Transverse colon (tissue), 4 donors: ENCODE measurements at regions not wholly inside any gene's neighbourhood (a gene's known extent, or its start where the extent isn't known, plus 50 kb on each side); places are given as distances from the start of the nearest gene placed in this dataset.

ENCODE experiments used
- DNase-seq: peaks from one replicate; pipeline ENCODE4 v3.0.0-alpha.2; 2019
- H3K27ac ChIP-seq, 4 donors: fragments of 200-600 bp; sonication (generic); 2 replicates each; pipeline ENCODE4 v1.5.1; 2016 to 2018; ENCODE audit warnings: inconsistent platforms in 4 of 4
- H3K27me3 ChIP-seq: fragments of 200-600 bp; sonication (generic); 2 replicates; pipeline ENCODE4 v1.5.1; 2017; ENCODE audit warnings: inconsistent platforms
- H3K36me3 ChIP-seq, 4 donors: fragments of 200-600 bp; sonication (generic); 2 replicates each; pipeline ENCODE4 v1.5.1; 2017 to 2019; ENCODE audit warnings: inconsistent platforms in 4 of 4
- H3K4me1 ChIP-seq, 4 donors: fragments of 200-600 bp; sonication (generic); 2 replicates each; pipeline ENCODE4 v1.5.1; 2017 to 2020; ENCODE audit warnings: inconsistent platforms in 4 of 4
- H3K4me3 ChIP-seq, 4 donors: fragments of 200-600 bp; sonication (generic); 1 replicate in 1 of 4; 2 replicates in 3 of 4; pipeline versions ENCODE4 v1.5.1 to v1.6.1; 2017 to 2019; ENCODE audit warnings: inconsistent platforms in 4 of 4
- H3K9me3 ChIP-seq, 2 donors: fragments of 200-600 bp; sonication (generic); 2 replicates each; pipeline ENCODE4 v1.5.1; 2017 to 2019; ENCODE audit warnings: inconsistent platforms in 2 of 2
- EP300 ChIP-seq: sonication (generic); formaldehyde crosslinking; IDR thresholded peaks from one replicate; pipeline ENCODE4 v1.6.1; 2017; ENCODE audit warnings: antibody characterized with exemption, low read depth
- POLR2A ChIP-seq: fragments of 450-650 bp; IDR thresholded peaks from one replicate; pipeline ENCODE4 v1.6.1; 2016; ENCODE audit warnings: antibody characterized with exemption, mild to moderate bottlenecking, moderate library complexity
- POLR2AphosphoS5 ChIP-seq, 3 donors: sonication (generic); formaldehyde crosslinking; IDR thresholded peaks; one replicate each; pipeline ENCODE4 v1.6.1; 2016; ENCODE audit warnings: antibody characterized with exemption in 3 of 3
- WGBS, 2 donors: methylation state at CpG; one replicate each; pipeline ENCODE4 v1.1.5; 2018; ENCODE audit warnings: low coverage in 1 of 2; 5-methylcytosine and 5-hydroxymethylcytosine counted together
- in situ Hi-C, 4 donors: fragments of 200-750 bp; cut with MboI; loops; one replicate each; pipeline versions ENCODE4 v1.15.0 to v1.15.1; 2017; ENCODE audit warnings: low sequenced_read_pairs in 3 of 4, low pct_ligation_motif_present in 1 of 4, low pct_unique_long_range_greater_than_20kb in 1 of 4
- intact Hi-C: fragments of 100-400 bp; cut with DNase I; formaldehyde crosslinking; loops from one replicate; pipeline ENCODE4 v1.15.1; 2023; ENCODE audit warnings: low total_unique reads
- TF ChIP-seq, protein P1 (sequence below), 5 experiments: fragments of 200-600 bp in 3 of 5; fragments of 450-650 bp in 2 of 5; sonication (generic) in 3 of 5; IDR thresholded peaks; 1 replicate in 2 of 5; 2 replicates in 3 of 5; pipeline ENCODE4 v1.5.1; 2016 to 2017; ENCODE audit warnings: antibody characterized with exemption in 5 of 5, inconsistent platforms in 3 of 5, mild to moderate bottlenecking in 2 of 5, moderate library complexity in 1 of 5

DNA sequence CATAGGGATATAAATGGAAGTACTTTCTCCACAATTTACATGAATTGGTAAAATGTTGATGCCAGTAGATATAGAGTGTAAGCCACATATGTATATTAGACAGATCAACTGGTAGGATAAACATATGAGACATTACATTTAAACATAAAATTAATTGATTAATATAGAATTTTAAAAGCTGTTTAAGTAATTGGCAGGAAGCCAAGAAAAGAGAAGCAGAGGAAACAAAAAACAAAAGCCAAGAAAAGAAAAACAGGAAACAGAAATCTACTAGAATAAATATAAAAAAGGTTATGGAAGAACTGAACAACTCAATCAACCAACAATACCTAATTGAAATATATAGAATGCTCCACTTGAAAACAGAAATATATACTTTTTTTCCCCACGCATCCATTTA lies 920.1 kb upstream of the TMEFF2 start:
- 80 to 86% methylated on average over 1 of the region's 1 CpG for WGBS, 2 donors
- no peaks in the 10 kb centered on the region for H3K27me3 ChIP-seq
- TF ChIP-seq POLR2A, result no peak
- TF ChIP-seq, protein P1, sequence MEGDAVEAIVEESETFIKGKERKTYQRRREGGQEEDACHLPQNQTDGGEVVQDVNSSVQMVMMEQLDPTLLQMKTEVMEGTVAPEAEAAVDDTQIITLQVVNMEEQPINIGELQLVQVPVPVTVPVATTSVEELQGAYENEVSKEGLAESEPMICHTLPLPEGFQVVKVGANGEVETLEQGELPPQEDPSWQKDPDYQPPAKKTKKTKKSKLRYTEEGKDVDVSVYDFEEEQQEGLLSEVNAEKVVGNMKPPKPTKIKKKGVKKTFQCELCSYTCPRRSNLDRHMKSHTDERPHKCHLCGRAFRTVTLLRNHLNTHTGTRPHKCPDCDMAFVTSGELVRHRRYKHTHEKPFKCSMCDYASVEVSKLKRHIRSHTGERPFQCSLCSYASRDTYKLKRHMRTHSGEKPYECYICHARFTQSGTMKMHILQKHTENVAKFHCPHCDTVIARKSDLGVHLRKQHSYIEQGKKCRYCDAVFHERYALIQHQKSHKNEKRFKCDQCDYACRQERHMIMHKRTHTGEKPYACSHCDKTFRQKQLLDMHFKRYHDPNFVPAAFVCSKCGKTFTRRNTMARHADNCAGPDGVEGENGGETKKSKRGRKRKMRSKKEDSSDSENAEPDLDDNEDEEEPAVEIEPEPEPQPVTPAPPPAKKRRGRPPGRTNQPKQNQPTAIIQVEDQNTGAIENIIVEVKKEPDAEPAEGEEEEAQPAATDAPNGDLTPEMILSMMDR (IDR thresholded peaks at IDR 0.05), result no peak
- no peak for TF ChIP-seq POLR2AphosphoS5 (IDR thresholded peaks at IDR 0.05)
- no peak for TF ChIP-seq EP300
- H3K4me3 ChIP-seq, result no peak overlapping the region
- H3K27ac ChIP-seq, result no peak overlapping the region
- in situ Hi-C loops (no loop called here), intact Hi-C loops (no loop called here)
- H3K36me3 ChIP-seq, result no peaks in the 10 kb centered on the region
- no peaks in the 10 kb centered on the region for H3K9me3 ChIP-seq
- no peaks in the 10 kb centered on the region for H3K4me1 ChIP-seq
- no peak for DNase-seq

DNA sequence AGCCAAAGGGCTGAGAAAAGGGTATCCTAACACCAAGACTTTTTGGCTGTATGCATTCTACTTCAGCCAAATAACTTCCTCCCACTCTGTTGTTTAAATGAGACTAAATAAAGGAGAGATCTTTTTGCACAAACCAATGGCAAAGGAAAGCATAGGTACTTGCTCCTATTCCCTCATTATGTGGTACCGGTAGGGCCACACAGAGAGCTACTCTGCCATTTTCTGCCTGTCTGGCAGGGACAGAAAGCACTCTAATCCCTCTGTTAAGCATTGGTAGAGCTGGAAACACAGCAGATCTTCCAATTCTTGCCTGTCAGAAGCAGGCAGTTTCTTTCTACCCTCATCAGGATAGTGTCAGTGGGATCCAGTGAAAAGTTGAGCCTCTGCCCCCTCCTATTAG lies 918.3 kb upstream of the TMEFF2 start:
- Histone ChIP-seq H3K27ac (no peak overlapping the region), H3K4me1 (no peaks in the 10 kb centered on the region), H3K9me3 (no peaks in the 10 kb centered on the region), H3K36me3 (no peaks in the 10 kb centered on the region), H3K4me3 (no peak overlapping the region), H3K27me3 (no peaks in the 10 kb centered on the region)
- intact Hi-C loops (no loop called here), in situ Hi-C loops (no loop called here)
- 86 to 96% methylated on average over 1 of the region's 1 CpG for WGBS, 2 donors
- TF ChIP-seq, protein P1 (IDR thresholded peaks at IDR 0.05), result no peak
- no peak for TF ChIP-seq EP300
- TF ChIP-seq POLR2A, result no peak
- TF ChIP-seq POLR2AphosphoS5 (IDR thresholded peaks at IDR 0.05), result no peak
- DNase-seq, result no peak

DNA sequence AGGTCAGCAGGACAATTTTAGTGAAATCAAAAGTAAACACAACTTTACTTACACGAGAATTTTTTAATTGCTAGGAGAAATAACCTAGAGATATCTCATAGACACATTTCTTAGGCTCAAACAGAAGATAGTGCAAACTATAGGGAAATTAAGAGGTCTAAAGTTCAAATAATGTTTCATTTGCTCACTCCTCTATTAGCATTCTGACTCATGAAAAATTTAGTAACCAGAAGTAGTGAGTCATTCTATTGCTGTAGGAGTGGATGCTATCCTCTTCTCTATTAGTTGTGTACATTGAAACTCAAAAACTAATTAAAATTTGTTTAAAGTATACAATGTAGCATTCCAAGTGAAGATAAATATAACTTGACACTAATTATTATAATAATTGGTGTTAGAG lies 908.3 kb upstream of the TMEFF2 start:
- in situ Hi-C loops, result no loop called here
- TF ChIP-seq POLR2A, result no peak
- TF ChIP-seq, protein P1 (IDR thresholded peaks at IDR 0.05), result no peak
- no peak for TF ChIP-seq EP300
- TF ChIP-seq POLR2AphosphoS5 (IDR thresholded peaks at IDR 0.05), result no peak
- WGBS, 2 donors, result 32 to 62% methylated on average over 1 of the region's 1 CpG

DNA sequence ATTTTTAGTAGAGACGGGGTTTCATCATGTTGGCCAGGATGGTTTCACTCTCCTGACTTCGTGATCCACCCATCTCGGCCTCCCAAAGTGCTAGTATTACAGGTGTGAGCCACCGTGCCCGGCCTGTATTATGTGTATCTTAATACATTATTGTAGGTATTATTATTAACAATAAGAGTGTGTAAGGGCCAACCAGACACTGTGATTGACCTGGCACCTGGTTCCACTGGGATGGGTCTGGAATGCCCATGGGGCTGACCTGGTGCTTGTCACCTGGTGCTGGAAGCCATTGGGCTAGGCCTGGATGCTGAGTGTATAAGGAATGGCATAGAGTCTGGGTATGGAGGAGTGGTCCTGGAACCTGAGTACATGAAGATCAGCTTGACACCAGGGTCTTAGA lies 906.9 kb upstream of the TMEFF2 start:
- DNase-seq, result no peak
- in situ Hi-C loops, result no loop called here
- TF ChIP-seq, protein P1 (IDR thresholded peaks at IDR 0.05), result no peak
- TF ChIP-seq POLR2AphosphoS5 (IDR thresholded peaks at IDR 0.05) (no peak), EP300 (no peak), POLR2A (no peak)

More for the DNA sequence above, 908.3 kb upstream of the TMEFF2 start:
- Histone ChIP-seq H3K9me3 (no peaks in the 10 kb centered on the region), H3K4me1 (no peaks in the 10 kb centered on the region), H3K4me3 (no peak overlapping the region), H3K27ac (no peak overlapping the region), H3K36me3 (no peaks in the 10 kb centered on the region), H3K27me3 (no peaks in the 10 kb centered on the region)
- intact Hi-C loops, result no loop called here
- no peak for DNase-seq

More for the DNA sequence above, 906.9 kb upstream of the TMEFF2 start:
- Histone ChIP-seq H3K4me3 (no peak overlapping the region), H3K27ac (no peak overlapping the region), H3K9me3 (no peaks in the 10 kb centered on the region), H3K27me3 (no peaks in the 10 kb centered on the region), H3K4me1 (no peaks in the 10 kb centered on the region), H3K36me3 (no peaks in the 10 kb centered on the region)
- intact Hi-C loops, result no loop called here
- 96% methylated on average over 5 of the region's 5 CpGs; no CpG with 5 or more reads in 1 of the 2 donors for WGBS, 2 donors
